Muscle of leg (tissue), 3 donors: ENCODE measurements at regions not wholly inside any gene's neighbourhood (a gene's known extent, or its start where the extent isn't known, plus 50 kb on each side); places are given as distances from the start of the nearest gene placed in this dataset.
"Not testable (repeated sequence)": the region's sequence is repeated elsewhere in the genome, so short reads cannot be mapped to it uniquely, and the experiment has no call there.

ENCODE experiments used
- DNase-seq: peaks from one replicate; pipeline ENCODE4 v3.0.0; 2013
- H3K27ac ChIP-seq: one replicate; pipeline ENCODE4 v1.5.1; 2013; ENCODE audit warnings: mild to moderate bottlenecking, low read length, control low read depth
- H3K27me3 ChIP-seq: one replicate; pipeline ENCODE4 v1.6.1; 2013; ENCODE audit warnings: low read length; ENCODE audit not compliant: control insufficient read depth, insufficient read depth
- H3K36me3 ChIP-seq: one replicate; pipeline ENCODE4 v1.6.1; 2013; ENCODE audit warnings: low read length; ENCODE audit not compliant: control insufficient read depth, insufficient read depth
- H3K4me1 ChIP-seq: one replicate; pipeline ENCODE4 v1.6.1; 2013; ENCODE audit warnings: low read length; ENCODE audit not compliant: control insufficient read depth, insufficient read depth
- H3K4me3 ChIP-seq: one replicate; pipeline ENCODE4 v1.5.1; 2013; ENCODE audit warnings: low read length, control low read depth
- H3K9me3 ChIP-seq: replicated peaks from 2 replicates; pipeline ENCODE4 v1.6.1; 2013; ENCODE audit warnings: low read depth, low read length; ENCODE audit not compliant: control insufficient read depth
- WGBS: methylation state at CpG from one replicate; pipeline ENCODE4 v1.1.5; 2013; ENCODE audit warnings: missing lambda C conversion rate; ENCODE audit not compliant: insufficient coverage; 5-methylcytosine and 5-hydroxymethylcytosine counted together

DNA sequence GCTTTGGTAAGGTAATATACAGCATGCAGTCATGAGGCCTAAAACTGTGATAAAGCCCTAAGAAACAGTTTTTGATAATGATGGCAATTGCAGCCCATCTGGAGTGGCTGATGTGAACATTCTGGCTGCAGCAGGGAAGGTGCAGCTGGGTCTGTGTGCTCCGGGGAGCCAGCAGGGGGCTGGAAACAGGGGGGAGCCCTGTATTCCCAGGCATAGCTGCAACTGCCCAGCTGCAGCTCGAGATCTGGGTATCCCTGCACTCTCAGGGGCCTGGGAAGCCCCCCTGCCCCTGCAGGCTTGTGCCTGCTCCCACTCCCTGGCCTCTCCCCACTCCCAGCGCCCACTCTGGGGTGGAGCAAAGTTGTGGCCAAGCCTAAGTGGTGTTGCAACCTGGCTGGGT lies 95.6 kb downstream of the RRAGB start:
- no peaks in the 10 kb centered on the region for H3K36me3 ChIP-seq
- H3K4me1 ChIP-seq = no peaks in the 10 kb centered on the region
- no peak overlapping the region for H3K4me3 ChIP-seq
- H3K27ac ChIP-seq = no peak overlapping the region
- DNase-seq = no peak
- H3K9me3 ChIP-seq = peaks cover 11% of the 10 kb centered on the region
- 0% methylated on average over 1 of the region's 3 CpGs for WGBS
- H3K27me3 ChIP-seq = peaks cover 2% of the 10 kb centered on the region

GRCh38 chrX:55815546-55815945 lies 98.0 kb downstream of the RRAGB start:
- Histone ChIP-seq H3K27ac (no peak overlapping the region), H3K9me3 (peaks cover 11% of the 10 kb centered on the region), H3K4me3 (no peak overlapping the region), H3K4me1 (no peaks in the 10 kb centered on the region), H3K27me3 (peaks cover 2% of the 10 kb centered on the region), H3K36me3 (no peaks in the 10 kb centered on the region)
- DNase-seq = no peak

DNA sequence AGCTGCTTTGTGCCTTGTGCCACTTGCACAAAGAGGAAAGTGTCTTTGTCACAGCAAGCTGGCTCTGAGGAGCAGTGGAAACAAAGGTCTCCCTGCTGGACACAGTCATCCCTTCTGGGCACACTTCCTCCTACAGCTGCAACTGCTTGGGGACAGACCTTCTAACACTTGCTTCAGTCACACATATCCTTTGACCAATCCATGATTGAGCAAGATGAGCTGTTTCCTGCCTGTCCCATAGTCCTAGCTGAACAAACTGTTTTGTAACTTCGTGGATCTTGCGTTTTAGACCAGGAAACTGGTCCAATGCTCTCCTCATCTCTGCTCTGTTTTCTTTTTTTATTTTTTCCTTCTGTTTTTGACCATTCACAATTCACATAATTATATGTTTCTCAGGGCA lies 98.5 kb downstream of the RRAGB start:
- H3K27me3 ChIP-seq = peaks cover 2% of the 10 kb centered on the region
- H3K9me3 ChIP-seq = peaks cover 11% of the 10 kb centered on the region
- H3K36me3 ChIP-seq = no peaks in the 10 kb centered on the region
- no peak overlapping the region for H3K27ac ChIP-seq
- H3K4me1 ChIP-seq = no peaks in the 10 kb centered on the region
- no peak overlapping the region for H3K4me3 ChIP-seq
- WGBS = 37% methylated on average over 2 of the region's 2 CpGs
- no peak for DNase-seq

DNA sequence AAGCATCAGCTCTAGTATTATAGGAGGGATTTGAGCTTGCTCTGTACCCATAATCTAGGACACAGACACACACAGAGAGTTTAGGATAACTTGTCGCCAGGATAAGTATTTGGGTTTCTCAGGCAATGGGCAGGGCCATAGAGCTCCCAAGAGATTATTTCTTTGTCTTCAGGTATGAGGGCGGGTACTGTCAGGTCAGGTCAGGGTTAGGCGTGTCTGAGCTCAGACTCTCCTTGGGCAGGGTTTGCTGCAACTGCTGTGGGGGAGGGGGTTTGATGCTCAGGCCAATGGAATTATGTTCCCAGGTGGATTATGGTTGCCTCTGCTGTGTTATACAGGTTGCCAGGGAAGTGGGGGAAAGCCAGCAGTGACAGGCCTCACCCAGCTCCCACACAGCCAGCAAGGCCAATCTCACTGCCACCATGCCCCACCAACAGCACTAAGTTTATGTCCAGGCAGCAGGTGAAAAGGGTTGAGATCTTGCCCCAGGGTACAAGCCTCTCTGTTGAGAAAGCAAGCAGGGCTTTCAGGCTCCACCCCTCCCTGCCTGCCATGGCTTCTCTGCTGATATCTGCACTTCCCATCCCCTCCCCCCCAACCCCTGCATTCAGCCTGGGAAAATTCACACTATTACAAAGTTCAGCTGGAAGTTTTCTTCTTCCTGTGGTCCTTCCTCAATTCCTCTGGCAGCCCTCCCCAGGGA lies 101.3 kb downstream of the RRAGB start:
- Histone ChIP-seq H3K4me1 (no peaks in the 10 kb centered on the region), H3K27me3 (peaks cover 2% of the 10 kb centered on the region), H3K27ac (no peak overlapping the region), H3K4me3 (no peak overlapping the region), H3K9me3 (peaks cover 3% of the 10 kb centered on the region), H3K36me3 (no peaks in the 10 kb centered on the region)
- 63% methylated on average over 3 of the region's 3 CpGs for WGBS
- DNase-seq = no peak

GRCh38 chrX:55839485-55839884 lies 121.9 kb downstream of the RRAGB start:
- 70% methylated on average over 2 of the region's 2 CpGs for WGBS
- no peaks in the 10 kb centered on the region for H3K4me1 ChIP-seq
- no peak overlapping the region for H3K4me3 ChIP-seq
- peaks cover 20% of the 10 kb centered on the region for H3K9me3 ChIP-seq
- no peak for DNase-seq
- no peaks in the 10 kb centered on the region for H3K27me3 ChIP-seq
- no peaks in the 10 kb centered on the region for H3K36me3 ChIP-seq
- H3K27ac ChIP-seq = no peak overlapping the region

GRCh38 chrX:55841962-55842752 lies 124.6 kb downstream of the RRAGB start:
- peaks cover 20% of the 10 kb centered on the region for H3K9me3 ChIP-seq
- no peak overlapping the region for H3K27ac ChIP-seq
- WGBS = 64% methylated on average over 2 of the region's 4 CpGs
- DNase-seq = no peak
- no peaks in the 10 kb centered on the region for H3K4me1 ChIP-seq
- no peak overlapping the region for H3K4me3 ChIP-seq
- H3K36me3 ChIP-seq = no peaks in the 10 kb centered on the region
- H3K27me3 ChIP-seq = no peaks in the 10 kb centered on the region

DNA sequence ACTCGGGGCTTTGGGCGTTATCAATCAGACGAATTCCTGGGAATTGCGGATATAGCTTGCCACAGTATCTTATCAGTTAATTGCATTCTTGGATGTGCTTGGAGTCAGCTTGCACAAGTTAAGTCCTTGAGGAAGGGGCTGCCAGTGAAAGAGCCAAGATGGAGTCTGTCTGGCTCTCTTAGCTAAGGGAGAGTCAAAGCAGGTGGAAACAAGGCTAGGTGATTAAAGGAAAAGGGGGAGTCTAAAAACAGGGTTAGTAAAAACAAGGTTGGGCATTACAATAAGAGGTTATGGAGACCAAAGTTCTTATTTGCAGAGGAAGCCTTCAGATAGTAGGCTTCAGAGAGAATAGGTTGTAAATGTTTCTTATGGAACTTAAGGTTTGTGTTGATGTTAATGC lies 149.2 kb downstream of the RRAGB start:
- not testable (repeated sequence) for DNase-seq, H3K36me3 ChIP-seq, H3K4me1 ChIP-seq, H3K27me3 ChIP-seq, H3K4me3 ChIP-seq, H3K27ac ChIP-seq, H3K9me3 ChIP-seq
- WGBS = no CpG with 5 or more reads among the region's 4 CpGs

GRCh38 chrX:55867181-55867651 lies 149.7 kb downstream of the RRAGB start:
- Histone ChIP-seq H3K9me3 (no peaks in the 10 kb centered on the region), H3K4me3 (no peak overlapping the region), H3K27me3 (no peaks in the 10 kb centered on the region), H3K27ac (no peak overlapping the region), H3K4me1 (no peaks in the 10 kb centered on the region), H3K36me3 (no peaks in the 10 kb centered on the region)
- peak; percentile 0 for DNase-seq
- no CpG with 5 or more reads among the region's 1 CpG for WGBS

GRCh38 chrX:55867708-55868107 lies 150.2 kb downstream of the RRAGB start:
- DNase-seq = no peak
- H3K36me3 ChIP-seq = no peaks in the 10 kb centered on the region

GRCh38 chrX:55874807-55875206 lies 157.3 kb downstream of the RRAGB start:
- peaks cover 2% of the 10 kb centered on the region for H3K27me3 ChIP-seq
- no peak overlapping the region for H3K27ac ChIP-seq
- peaks cover 8% of the 10 kb centered on the region for H3K9me3 ChIP-seq
- H3K4me1 ChIP-seq = no peaks in the 10 kb centered on the region
- no peak overlapping the region for H3K4me3 ChIP-seq
- no peak for DNase-seq
- no peaks in the 10 kb centered on the region for H3K36me3 ChIP-seq

More at GRCh38 chrX:55867708-55868107, 150.2 kb downstream of the RRAGB start:
- no peaks in the 10 kb centered on the region for H3K9me3 ChIP-seq
- H3K4me1 ChIP-seq = no peaks in the 10 kb centered on the region
- no peak overlapping the region for H3K4me3 ChIP-seq
- H3K27ac ChIP-seq = no peak overlapping the region
- no peaks in the 10 kb centered on the region for H3K27me3 ChIP-seq
- WGBS = no CpG with 5 or more reads among the region's 1 CpG
